CD14-positive monocyte (primary cell): ENCODE measurements at regions not wholly inside any gene's neighbourhood (a gene's known extent, or its start where the extent isn't known, plus 50 kb on each side); places are given as distances from the start of the nearest gene placed in this dataset.

Experiments
- DNase-seq, 3 donors: peaks; one replicate each; pipeline ENCODE4 v3.0.0-alpha.2; 2011 to 2022
- H2AFZ ChIP-seq: 2 replicates; pipeline ENCODE4 v1.6.0; 2012; ENCODE audit warnings: mild to moderate bottlenecking, low read depth, low read length, inconsistent platforms; ENCODE audit not compliant: insufficient read depth, poor library complexity, severe bottlenecking
- H3K27ac ChIP-seq, 2 donors: 1 replicate in 1 of 2; 2 replicates in 1 of 2; pipeline ENCODE4 v1.5.1; 2012 to 2013; ENCODE audit warnings: low read length in 2 of 2, control low read depth in 1 of 2, inconsistent platforms in 1 of 2, low read depth in 1 of 2, mild to moderate bottlenecking in 1 of 2
- H3K27me3 ChIP-seq, 2 donors: one replicate each; pipeline versions ENCODE4 v1.6.0 to v1.6.1; 2011 to 2013; ENCODE audit warnings: low read length in 2 of 2; ENCODE audit not compliant: control insufficient read depth in 2 of 2, insufficient read depth in 2 of 2
- H3K36me3 ChIP-seq, 2 donors: replicated peaks in 1 of 2; 1 replicate in 1 of 2; 2 replicates in 1 of 2; pipeline versions ENCODE4 v1.5.1 to v1.6.1; 2012 to 2013; ENCODE audit warnings: low read length in 2 of 2, control low read depth in 1 of 2, inconsistent platforms in 1 of 2, mild to moderate bottlenecking in 1 of 2; ENCODE audit not compliant: insufficient read depth in 2 of 2, control insufficient read depth in 1 of 2
- H3K4me1 ChIP-seq, 2 donors: 1 replicate in 1 of 2; 2 replicates in 1 of 2; pipeline versions ENCODE4 v1.5.1 to v1.6.1; 2012 to 2013; ENCODE audit warnings: low read length in 2 of 2, control low read depth in 1 of 2, inconsistent platforms in 1 of 2, mild to moderate bottlenecking in 1 of 2, moderate library complexity in 1 of 2; ENCODE audit not compliant: insufficient read depth in 2 of 2, control insufficient read depth in 1 of 2
- H3K4me2 ChIP-seq: replicated peaks from 2 replicates; pipeline ENCODE3; 2012; ENCODE audit warnings: low read length, moderate library complexity, mild to moderate bottlenecking; ENCODE audit not compliant: poor library complexity, severe bottlenecking; ENCODE audit errors: extremely low read depth
- H3K4me3 ChIP-seq, 3 experiments: fragments of 200-600 bp in 1 of 3; sonication (generic) in 1 of 3; replicated peaks in 1 of 3; 1 replicate in 2 of 3; 2 replicates in 1 of 3; pipeline ENCODE4 v1.5.1; 2011 to 2013; ENCODE audit warnings: low read length in 3 of 3, mild to moderate bottlenecking in 3 of 3, control low read depth in 2 of 3, low read depth in 2 of 3, inconsistent platforms in 1 of 3, moderate library complexity in 1 of 3
- H3K79me2 ChIP-seq: 2 replicates; pipeline ENCODE4 v1.6.0; 2012; ENCODE audit warnings: mild to moderate bottlenecking, control low read depth, inconsistent platforms, low read length, moderate library complexity; ENCODE audit not compliant: insufficient read depth
- H3K9ac ChIP-seq: 2 replicates; pipeline ENCODE4 v1.6.0; 2017; ENCODE audit warnings: low read length, mild to moderate bottlenecking; ENCODE audit not compliant: insufficient read depth, poor library complexity, severe bottlenecking
- H3K9me3 ChIP-seq, 2 donors: replicated peaks in 1 of 2; 1 replicate in 1 of 2; 2 replicates in 1 of 2; pipeline versions ENCODE4 v1.5.1 to v1.6.1; 2012 to 2013; ENCODE audit warnings: low read length in 2 of 2, control low read depth in 1 of 2; ENCODE audit not compliant: control insufficient read depth in 1 of 2, insufficient read depth in 1 of 2
- H4K20me1 ChIP-seq: 2 replicates; pipeline ENCODE4 v1.6.0; 2012; ENCODE audit warnings: mild to moderate bottlenecking, low read length, control low read depth, moderate library complexity; ENCODE audit not compliant: insufficient read depth
- H3K27ac Mint-ChIP-seq, 7 donors: one replicate each; pipeline ENCODE4 v1.8.0; 2020; ENCODE audit warnings: mild to moderate bottlenecking in 7 of 7, mixed read lengths in 7 of 7, moderate library complexity in 6 of 7, inconsistent platforms in 2 of 7
- H3K27me3 Mint-ChIP-seq, 3 donors: one replicate each; pipeline ENCODE4 v1.8.0; 2021 to 2022; ENCODE audit warnings: low read depth in 3 of 3, mild to moderate bottlenecking in 3 of 3, mixed read lengths in 3 of 3, moderate library complexity in 3 of 3, inconsistent platforms in 1 of 3
- H3K36me3 Mint-ChIP-seq, 2 donors: one replicate each; pipeline ENCODE4 v1.8.0; 2020; ENCODE audit warnings: mixed read lengths in 2 of 2, inconsistent platforms in 1 of 2, mild to moderate bottlenecking in 1 of 2
- H3K4me1 Mint-ChIP-seq: one replicate; pipeline ENCODE4 v1.8.0; 2020; ENCODE audit warnings: mild to moderate bottlenecking, mixed read lengths
- H3K4me3 Mint-ChIP-seq, 2 donors: one replicate each; pipeline ENCODE4 v1.8.0; 2020; ENCODE audit warnings: mild to moderate bottlenecking in 2 of 2, mixed read lengths in 2 of 2, moderate library complexity in 1 of 2
- H3K9me3 Mint-ChIP-seq, 7 donors: one replicate each; pipeline ENCODE4 v1.8.0; 2020 to 2022; ENCODE audit warnings: mixed read lengths in 7 of 7, mild to moderate bottlenecking in 6 of 7, moderate library complexity in 6 of 7, inconsistent platforms in 2 of 7
- WGBS: methylation state at CpG from one replicate; pipeline ENCODE4 v1.1.5; 2013; ENCODE audit warnings: missing lambda C conversion rate; ENCODE audit not compliant: insufficient coverage; 5-methylcytosine and 5-hydroxymethylcytosine counted together
- intact Hi-C, 2 donors: fragments of 100-400 bp; cut with micrococcal nuclease; formaldehyde crosslinking; loops; one replicate each; pipeline versions ENCODE4 v1.15.0 to v1.15.1; 2023
- TF ChIP-seq, protein P1 (sequence below): fragments of 200-600 bp; IDR thresholded peaks from one replicate; pipeline ENCODE4 v1.8.0; 2022; ENCODE audit warnings: antibody characterized with exemption, mild to moderate bottlenecking

DNA sequence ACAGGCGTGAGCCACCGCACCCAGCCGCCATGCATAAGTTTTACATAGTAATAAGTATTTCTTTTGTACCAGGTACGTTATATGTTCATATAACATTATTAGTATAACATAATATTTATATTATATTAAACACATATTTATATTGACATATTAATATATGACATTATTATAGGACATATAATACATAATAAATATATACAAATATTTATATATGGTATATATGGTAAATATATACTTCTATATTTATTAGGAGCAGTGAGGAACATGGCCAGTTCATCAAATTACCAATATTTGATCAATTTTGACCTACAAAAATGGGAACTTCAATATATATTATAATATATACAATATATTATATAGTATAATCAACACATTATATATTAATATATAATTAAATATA, 245.9 kb upstream of the FGGY start:
- H3K36me3 ChIP-seq, result no peaks in the 10 kb centered on the region
- H3K79me2 ChIP-seq, result no peaks in the 10 kb centered on the region
- H3K27ac ChIP-seq, result no peak overlapping the region
- H3K27me3 Mint-ChIP-seq, result peaks cover 0 to 1% (median 0%) of the 10 kb centered on the region in 3 donors
- peaks cover 3 to 6% of the 10 kb centered on the region in 2 donors for H3K4me1 ChIP-seq
- peaks cover 0 to 4% (median 0%) of the 10 kb centered on the region in 7 donors for H3K9me3 Mint-ChIP-seq
- no CpG with 5 or more reads among the region's 4 CpGs for WGBS
- H3K9ac ChIP-seq, result no peak overlapping the region
- no peak overlapping the region for H2AFZ ChIP-seq
- H3K4me3 Mint-ChIP-seq, result no peak overlapping the region
- TF ChIP-seq, protein P1, sequence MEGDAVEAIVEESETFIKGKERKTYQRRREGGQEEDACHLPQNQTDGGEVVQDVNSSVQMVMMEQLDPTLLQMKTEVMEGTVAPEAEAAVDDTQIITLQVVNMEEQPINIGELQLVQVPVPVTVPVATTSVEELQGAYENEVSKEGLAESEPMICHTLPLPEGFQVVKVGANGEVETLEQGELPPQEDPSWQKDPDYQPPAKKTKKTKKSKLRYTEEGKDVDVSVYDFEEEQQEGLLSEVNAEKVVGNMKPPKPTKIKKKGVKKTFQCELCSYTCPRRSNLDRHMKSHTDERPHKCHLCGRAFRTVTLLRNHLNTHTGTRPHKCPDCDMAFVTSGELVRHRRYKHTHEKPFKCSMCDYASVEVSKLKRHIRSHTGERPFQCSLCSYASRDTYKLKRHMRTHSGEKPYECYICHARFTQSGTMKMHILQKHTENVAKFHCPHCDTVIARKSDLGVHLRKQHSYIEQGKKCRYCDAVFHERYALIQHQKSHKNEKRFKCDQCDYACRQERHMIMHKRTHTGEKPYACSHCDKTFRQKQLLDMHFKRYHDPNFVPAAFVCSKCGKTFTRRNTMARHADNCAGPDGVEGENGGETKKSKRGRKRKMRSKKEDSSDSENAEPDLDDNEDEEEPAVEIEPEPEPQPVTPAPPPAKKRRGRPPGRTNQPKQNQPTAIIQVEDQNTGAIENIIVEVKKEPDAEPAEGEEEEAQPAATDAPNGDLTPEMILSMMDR, result no peak
- no peak overlapping the region for H3K27ac Mint-ChIP-seq
- intact Hi-C loops, result no loop called here
- no peaks in the 10 kb centered on the region for H3K36me3 Mint-ChIP-seq
- no peak overlapping the region for H3K4me3 ChIP-seq
- H3K4me1 Mint-ChIP-seq, result peaks cover 7% of the 10 kb centered on the region
- H4K20me1 ChIP-seq, result no peaks in the 10 kb centered on the region
- H3K4me2 ChIP-seq, result no peak overlapping the region
- H3K9me3 ChIP-seq, result no peaks in the 10 kb centered on the region
- DNase-seq, result no peak
- no peaks in the 10 kb centered on the region for H3K27me3 ChIP-seq

DNA sequence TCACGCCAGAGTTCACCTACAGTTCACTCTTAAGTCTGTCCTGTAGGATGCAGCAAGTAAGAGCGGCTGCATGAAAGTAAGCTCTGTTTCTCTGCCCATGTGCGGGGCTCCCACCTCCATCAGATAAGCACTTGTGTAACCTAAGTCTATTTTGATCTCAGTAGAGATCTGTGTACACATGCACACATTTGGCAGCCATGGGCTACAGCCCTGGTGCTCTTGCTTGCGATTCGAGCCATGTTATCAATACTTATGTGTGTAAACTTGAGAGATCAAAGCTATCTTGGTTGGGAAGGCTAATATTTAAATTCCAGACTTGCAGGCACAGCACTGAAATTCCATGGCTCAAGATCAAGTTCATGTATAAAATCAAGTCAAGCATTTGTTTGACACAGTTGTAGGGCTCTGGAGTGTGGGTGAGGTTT, 244.7 kb upstream of the FGGY start:
- no peak overlapping the region for H3K4me3 ChIP-seq
- TF ChIP-seq, protein P1, result no peak
- Mint-ChIP-seq H3K36me3 (no peaks in the 10 kb centered on the region), H3K27me3 (peaks cover 0 to 1% (median 0%) of the 10 kb centered on the region in 3 donors), H3K9me3 (peaks cover 0 to 4% (median 0%) of the 10 kb centered on the region in 7 donors), H3K4me3 (no peak overlapping the region), H3K27ac (no peak overlapping the region), H3K4me1 (peaks cover 3% of the 10 kb centered on the region)
- no peaks in the 10 kb centered on the region for H3K79me2 ChIP-seq
- H3K4me1 ChIP-seq, result no peaks in the 10 kb centered on the region
- H3K27me3 ChIP-seq, result no peaks in the 10 kb centered on the region
- no peaks in the 10 kb centered on the region for H4K20me1 ChIP-seq
- H3K27ac ChIP-seq, result no peak overlapping the region
- intact Hi-C loops, result no loop called here
- no peak overlapping the region for H3K4me2 ChIP-seq
- no peak overlapping the region for H3K9ac ChIP-seq
- no peaks in the 10 kb centered on the region for H3K9me3 ChIP-seq
- no peaks in the 10 kb centered on the region for H3K36me3 ChIP-seq
- DNase-seq, result no peak
- H2AFZ ChIP-seq, result no peak overlapping the region
- 100% methylated on average over 5 of the region's 5 CpGs for WGBS
